Endothelial cell of umbilical vein (primary cell): ENCODE measurements at regions not wholly inside any gene's neighbourhood (a gene's known extent, or its start where the extent isn't known, plus 50 kb on each side); places are given as distances from the start of the nearest gene placed in this dataset.

Experiments
- POLR2A ChIP-seq: IDR thresholded peaks from 2 replicates; pipeline ENCODE4 v1.6.1; 2012; ENCODE audit warnings: low read depth, mild to moderate bottlenecking, control low read depth, low read length
- POLR2AphosphoS5 ChIP-seq: IDR thresholded peaks from 2 replicates; pipeline ENCODE4 v1.6.1; 2012; ENCODE audit warnings: low read depth, mild to moderate bottlenecking, control low read depth, low read length, moderate library complexity; ENCODE audit not compliant: insufficient read depth
- TF ChIP-seq, protein P1 (sequence below), 2 donors: IDR thresholded peaks; 1 replicate in 1 of 2; 2 replicates in 1 of 2; pipeline ENCODE4 v1.5.1; 2011; ENCODE audit warnings: low read length in 2 of 2, mild to moderate bottlenecking in 2 of 2, moderate library complexity in 2 of 2, control low read depth in 1 of 2, inconsistent platforms in 1 of 2, low read depth in 1 of 2; ENCODE audit not compliant: insufficient read depth in 1 of 2; ENCODE audit errors: extremely low read depth in 1 of 2
- TF ChIP-seq, protein P2 (sequence below): IDR thresholded peaks from 2 replicates; pipeline ENCODE4 v1.6.1; 2011; ENCODE audit not compliant: insufficient read depth, insufficient read length

DNA sequence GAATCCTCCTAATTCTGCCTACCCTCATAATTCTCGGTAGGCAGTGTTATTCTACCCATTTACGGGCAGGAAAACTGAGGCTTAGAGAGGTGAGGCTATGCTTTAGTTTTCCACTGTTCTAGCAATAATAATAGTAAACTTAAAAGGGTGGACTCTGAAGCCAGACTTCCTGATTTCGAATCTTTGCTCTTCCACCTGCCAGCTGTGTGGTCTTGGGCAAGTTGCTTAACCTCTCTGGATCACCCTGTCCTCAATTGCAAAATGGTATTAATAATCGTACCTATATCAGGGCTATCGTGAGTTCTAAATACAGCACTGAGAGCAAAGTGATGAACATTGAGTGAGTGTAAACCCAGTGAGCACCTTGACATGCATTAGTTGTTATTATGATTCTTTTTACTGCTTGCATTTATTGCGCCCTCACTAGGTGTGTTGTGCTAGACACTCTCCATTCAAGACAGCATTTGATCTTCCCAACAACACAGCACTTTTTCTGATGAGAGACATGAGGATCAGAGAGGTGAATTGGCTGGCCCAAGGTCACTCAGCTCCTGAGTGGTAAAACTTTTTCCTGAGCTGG, 102.3 kb upstream of the CSF3R start:
- TF ChIP-seq, protein P1, sequence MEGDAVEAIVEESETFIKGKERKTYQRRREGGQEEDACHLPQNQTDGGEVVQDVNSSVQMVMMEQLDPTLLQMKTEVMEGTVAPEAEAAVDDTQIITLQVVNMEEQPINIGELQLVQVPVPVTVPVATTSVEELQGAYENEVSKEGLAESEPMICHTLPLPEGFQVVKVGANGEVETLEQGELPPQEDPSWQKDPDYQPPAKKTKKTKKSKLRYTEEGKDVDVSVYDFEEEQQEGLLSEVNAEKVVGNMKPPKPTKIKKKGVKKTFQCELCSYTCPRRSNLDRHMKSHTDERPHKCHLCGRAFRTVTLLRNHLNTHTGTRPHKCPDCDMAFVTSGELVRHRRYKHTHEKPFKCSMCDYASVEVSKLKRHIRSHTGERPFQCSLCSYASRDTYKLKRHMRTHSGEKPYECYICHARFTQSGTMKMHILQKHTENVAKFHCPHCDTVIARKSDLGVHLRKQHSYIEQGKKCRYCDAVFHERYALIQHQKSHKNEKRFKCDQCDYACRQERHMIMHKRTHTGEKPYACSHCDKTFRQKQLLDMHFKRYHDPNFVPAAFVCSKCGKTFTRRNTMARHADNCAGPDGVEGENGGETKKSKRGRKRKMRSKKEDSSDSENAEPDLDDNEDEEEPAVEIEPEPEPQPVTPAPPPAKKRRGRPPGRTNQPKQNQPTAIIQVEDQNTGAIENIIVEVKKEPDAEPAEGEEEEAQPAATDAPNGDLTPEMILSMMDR (IDR thresholded peaks at IDR 0.05; ENCODE audit: extremely low read depth in 1 of 2, insufficient read depth in 1 of 2, low read depth in 1 of 2, low read length in 2 of 2), result no peak
- TF ChIP-seq, protein P2, sequence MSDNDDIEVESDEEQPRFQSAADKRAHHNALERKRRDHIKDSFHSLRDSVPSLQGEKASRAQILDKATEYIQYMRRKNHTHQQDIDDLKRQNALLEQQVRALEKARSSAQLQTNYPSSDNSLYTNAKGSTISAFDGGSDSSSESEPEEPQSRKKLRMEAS, result no peak
- TF ChIP-seq POLR2A (no peak), POLR2AphosphoS5 (no peak)
